Rectal smooth muscle tissue (tissue), 1 donor: ENCODE measurements at regions not wholly inside any gene's neighbourhood (a gene's known extent, or its start where the extent isn't known, plus 50 kb on each side); places are given as distances from the start of the nearest gene placed in this dataset.

Experiments
- H3K27ac ChIP-seq: one replicate; pipeline ENCODE4 v1.7.0; 2013; ENCODE audit warnings: low read depth, low read length, inconsistent platforms
- H3K27me3 ChIP-seq: one replicate; pipeline ENCODE4 v1.7.0; 2013; ENCODE audit warnings: low read length; ENCODE audit not compliant: control insufficient read depth, insufficient read depth
- H3K36me3 ChIP-seq: one replicate; pipeline ENCODE4 v1.7.0; 2013; ENCODE audit warnings: low read length; ENCODE audit not compliant: control insufficient read depth, insufficient read depth
- H3K4me1 ChIP-seq: one replicate; pipeline ENCODE4 v1.7.0; 2013; ENCODE audit warnings: low read length; ENCODE audit not compliant: control insufficient read depth, insufficient read depth
- H3K4me3 ChIP-seq: one replicate; pipeline ENCODE4 v1.7.0; 2013; ENCODE audit warnings: low read length
- H3K9ac ChIP-seq: one replicate; pipeline ENCODE4 v1.7.0; 2013; ENCODE audit warnings: low read length

DNA sequence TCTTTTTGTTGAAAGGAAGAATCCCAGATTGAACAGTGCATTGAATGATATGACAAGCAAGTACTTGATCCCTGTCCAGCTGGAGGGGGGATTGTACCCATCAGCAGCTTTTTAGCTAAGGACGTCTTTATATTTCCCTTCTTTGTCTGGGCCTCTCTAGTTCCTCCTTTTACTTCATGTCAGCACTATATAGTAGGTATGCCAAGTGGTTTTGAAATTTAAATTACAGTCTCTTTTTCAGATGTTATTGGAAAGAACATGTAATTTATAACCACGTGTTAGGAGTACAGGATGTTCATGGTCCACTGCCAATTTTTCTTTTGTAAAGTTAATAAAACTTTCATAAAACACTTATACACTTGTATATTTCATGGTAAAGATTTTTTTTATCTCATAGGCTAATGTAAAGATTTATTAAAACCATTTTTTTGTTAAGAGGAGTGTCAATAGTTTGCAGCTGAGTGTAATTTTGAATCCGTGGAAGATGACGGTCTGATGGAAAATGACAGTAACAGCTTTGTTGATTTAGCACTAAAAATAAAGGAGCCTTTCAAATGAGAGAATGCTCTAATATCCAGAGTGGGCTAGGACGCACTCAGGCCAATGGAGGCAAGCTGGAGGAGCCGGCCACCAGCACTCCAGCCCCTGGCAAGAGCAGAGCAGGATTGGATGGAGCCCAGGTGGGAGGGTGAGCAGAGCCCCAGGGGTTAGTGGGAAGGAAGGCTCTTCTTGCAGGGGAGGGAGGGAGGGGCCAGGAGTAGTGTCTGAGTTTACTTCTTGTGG, 488.3 kb downstream of the INSC start:
- no peak overlapping the region for H3K27ac ChIP-seq
- H3K27me3 ChIP-seq = no peaks in the 10 kb centered on the region
- H3K9ac ChIP-seq = no peak overlapping the region
- no peaks in the 10 kb centered on the region for H3K36me3 ChIP-seq
- H3K4me3 ChIP-seq = no peak overlapping the region
- H3K4me1 ChIP-seq = no peaks in the 10 kb centered on the region

DNA sequence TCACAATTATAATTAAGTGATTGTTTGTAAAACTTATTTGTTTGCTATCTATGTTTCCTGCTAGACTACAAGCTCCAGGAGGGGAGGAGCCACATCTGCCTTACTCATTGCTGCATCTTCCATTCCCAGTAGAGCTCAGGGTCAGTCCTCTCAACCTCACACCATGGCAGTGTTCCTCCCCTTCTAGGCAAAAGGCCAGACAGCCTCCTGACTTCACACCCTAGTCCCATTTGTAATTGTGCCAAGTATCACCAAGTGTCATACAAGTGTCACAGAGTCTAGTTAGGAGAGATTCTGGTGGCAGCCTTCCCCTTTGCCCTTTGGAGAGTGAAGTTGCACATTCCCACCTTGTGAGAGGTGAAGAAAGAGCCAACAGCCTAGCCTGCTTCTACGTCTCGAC, 490.4 kb downstream of the INSC start:
- Histone ChIP-seq H3K4me3 (no peak overlapping the region), H3K27me3 (no peaks in the 10 kb centered on the region), H3K27ac (no peak overlapping the region), H3K9ac (no peak overlapping the region), H3K4me1 (no peaks in the 10 kb centered on the region), H3K36me3 (no peaks in the 10 kb centered on the region)

DNA sequence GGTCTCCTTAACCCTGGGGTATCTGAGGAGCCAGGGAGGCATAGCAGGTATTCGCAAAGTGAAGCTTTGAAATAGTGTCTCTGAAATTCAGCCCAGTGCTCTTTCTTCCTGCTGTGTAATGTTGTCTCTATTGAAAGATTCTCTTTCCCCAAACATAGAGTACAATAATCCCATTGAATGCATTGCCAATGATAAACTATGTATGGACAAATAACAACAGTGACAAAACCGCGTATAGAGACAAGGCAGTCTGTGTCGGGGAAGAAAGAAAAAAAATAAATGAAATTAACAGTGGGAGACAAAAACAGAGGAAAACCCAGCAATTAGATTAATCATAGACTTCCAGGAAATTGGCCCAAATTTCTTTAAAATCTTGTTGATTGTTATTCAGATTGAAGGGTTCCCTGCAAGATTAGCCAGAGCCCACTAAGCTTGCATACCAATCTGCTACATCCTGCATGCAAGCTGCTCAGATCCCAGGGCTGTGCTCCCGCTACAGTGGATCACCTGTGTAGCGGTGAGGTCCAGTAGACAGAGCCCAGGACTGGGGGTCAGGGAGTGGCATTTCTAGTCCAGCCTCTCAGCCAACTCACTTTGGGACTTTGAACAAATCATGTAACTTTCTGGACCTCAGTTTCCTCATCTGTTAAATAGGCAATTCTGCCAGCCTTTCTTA, 492.8 kb downstream of the INSC start:
- Histone ChIP-seq H3K27ac (no peak overlapping the region), H3K27me3 (peaks cover 2% of the 10 kb centered on the region), H3K4me1 (no peaks in the 10 kb centered on the region), H3K9ac (no peak overlapping the region), H3K4me3 (no peak overlapping the region), H3K36me3 (no peaks in the 10 kb centered on the region)

DNA sequence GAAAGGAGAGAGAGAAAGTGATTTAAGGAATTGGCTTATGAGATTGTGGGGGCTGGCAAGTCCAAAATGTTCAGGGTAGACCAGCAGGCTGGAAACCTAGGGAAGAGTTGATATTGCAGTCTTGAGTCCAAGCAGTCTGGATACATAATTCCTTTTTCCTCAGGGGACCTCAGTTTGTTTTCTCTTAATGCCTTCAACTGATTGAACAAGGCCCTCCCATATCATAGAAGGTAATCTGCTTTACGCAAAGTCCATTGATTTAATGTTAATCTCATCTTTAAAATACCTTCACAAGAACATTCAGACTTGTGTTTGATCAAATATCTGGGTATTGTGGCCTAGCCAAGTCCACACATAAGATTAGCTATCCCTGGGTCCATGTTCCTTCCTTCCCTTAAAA, 494.7 kb downstream of the INSC start:
- no peak overlapping the region for H3K9ac ChIP-seq
- no peak overlapping the region for H3K4me3 ChIP-seq
- peaks cover 2% of the 10 kb centered on the region for H3K27me3 ChIP-seq
- no peaks in the 10 kb centered on the region for H3K36me3 ChIP-seq
- H3K27ac ChIP-seq = no peak overlapping the region
- peaks cover 3% of the 10 kb centered on the region for H3K4me1 ChIP-seq

GRCh38 chr11:15610881-15611280, 496.2 kb downstream of the INSC start:
- peaks cover 2% of the 10 kb centered on the region for H3K27me3 ChIP-seq
- H3K27ac ChIP-seq = no peak overlapping the region
- H3K4me1 ChIP-seq = peaks cover 3% of the 10 kb centered on the region
- H3K36me3 ChIP-seq = no peaks in the 10 kb centered on the region
- no peak overlapping the region for H3K9ac ChIP-seq
- no peak overlapping the region for H3K4me3 ChIP-seq

- Histone ChIP-seq H3K27me3 (peaks cover 2% of the 10 kb centered on the region), H3K27ac (no peak overlapping the region)
Measured at GRCh38 chr11:15613251-15613650, 498.5 kb downstream of the INSC start.

DNA sequence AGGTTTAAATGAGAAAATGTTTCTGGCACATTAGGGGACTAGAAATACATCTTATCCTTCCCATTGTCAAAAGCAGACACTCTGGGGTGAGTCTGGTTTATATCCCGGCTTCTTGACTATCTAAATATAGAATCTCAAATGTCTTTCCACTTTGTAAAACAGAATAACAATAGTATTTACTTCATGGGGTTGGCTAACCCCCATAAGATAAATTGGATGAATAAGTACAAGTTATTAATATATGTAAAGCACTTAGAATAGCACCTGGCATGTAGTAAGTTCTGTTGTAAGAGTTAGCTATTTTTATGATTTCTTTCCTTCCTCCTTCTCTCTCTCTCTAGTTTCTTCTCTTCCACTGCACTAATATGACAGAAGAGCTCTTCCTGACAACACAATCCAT, 499.1 kb downstream of the INSC start:
- H3K4me1 ChIP-seq = peaks cover 3% of the 10 kb centered on the region
- H3K36me3 ChIP-seq = no peaks in the 10 kb centered on the region
- no peak overlapping the region for H3K4me3 ChIP-seq
- no peak overlapping the region for H3K27ac ChIP-seq
- peaks cover 2% of the 10 kb centered on the region for H3K27me3 ChIP-seq
- no peak overlapping the region for H3K9ac ChIP-seq

More at GRCh38 chr11:15613251-15613650, 498.5 kb downstream of the INSC start:
- H3K4me1 ChIP-seq = peaks cover 3% of the 10 kb centered on the region
- H3K4me3 ChIP-seq = no peak overlapping the region
- H3K36me3 ChIP-seq = no peaks in the 10 kb centered on the region
- no peak overlapping the region for H3K9ac ChIP-seq

- no peak overlapping the region for H3K9ac ChIP-seq
- peaks cover 3% of the 10 kb centered on the region for H3K4me1 ChIP-seq
- no peak overlapping the region for H3K27ac ChIP-seq
- no peaks in the 10 kb centered on the region for H3K36me3 ChIP-seq
- H3K27me3 ChIP-seq = peaks cover 2% of the 10 kb centered on the region
- H3K4me3 ChIP-seq = no peak overlapping the region
Measured at GRCh38 chr11:15615398-15616096, 500.8 kb downstream of the INSC start.

GRCh38 chr11:15616130-15617105, 501.7 kb downstream of the INSC start:
- Histone ChIP-seq H3K27me3 (peaks cover 2% of the 10 kb centered on the region), H3K4me1 (peaks cover 3% of the 10 kb centered on the region), H3K27ac (no peak overlapping the region)

DNA sequence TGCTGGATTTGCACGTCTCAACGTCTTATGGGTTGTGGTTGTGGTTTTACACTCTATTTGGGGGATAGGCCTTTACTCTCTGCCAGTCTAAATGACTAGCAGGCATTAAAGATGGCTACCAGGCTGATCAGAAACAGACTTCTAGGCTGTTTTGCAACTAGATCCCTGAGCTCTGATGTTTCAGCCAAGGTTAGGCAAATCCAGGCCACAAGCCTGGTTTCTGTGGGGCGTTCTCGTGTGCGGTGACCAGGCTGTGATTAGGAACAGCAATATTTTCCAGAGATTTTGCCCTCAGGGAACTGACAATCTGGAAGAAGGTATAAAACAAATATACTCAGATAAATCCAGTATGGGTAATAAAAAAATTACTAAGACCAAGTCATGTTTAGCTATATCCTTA, 502.4 kb downstream of the INSC start:
- no peaks in the 10 kb centered on the region for H3K36me3 ChIP-seq
- peaks cover 3% of the 10 kb centered on the region for H3K4me1 ChIP-seq
- no peak overlapping the region for H3K9ac ChIP-seq
- no peak overlapping the region for H3K27ac ChIP-seq
- H3K4me3 ChIP-seq = no peak overlapping the region
- H3K27me3 ChIP-seq = no peaks in the 10 kb centered on the region

More at GRCh38 chr11:15616130-15617105, 501.7 kb downstream of the INSC start:
- Histone ChIP-seq H3K4me3 (no peak overlapping the region), H3K36me3 (no peaks in the 10 kb centered on the region), H3K9ac (no peak overlapping the region)

DNA sequence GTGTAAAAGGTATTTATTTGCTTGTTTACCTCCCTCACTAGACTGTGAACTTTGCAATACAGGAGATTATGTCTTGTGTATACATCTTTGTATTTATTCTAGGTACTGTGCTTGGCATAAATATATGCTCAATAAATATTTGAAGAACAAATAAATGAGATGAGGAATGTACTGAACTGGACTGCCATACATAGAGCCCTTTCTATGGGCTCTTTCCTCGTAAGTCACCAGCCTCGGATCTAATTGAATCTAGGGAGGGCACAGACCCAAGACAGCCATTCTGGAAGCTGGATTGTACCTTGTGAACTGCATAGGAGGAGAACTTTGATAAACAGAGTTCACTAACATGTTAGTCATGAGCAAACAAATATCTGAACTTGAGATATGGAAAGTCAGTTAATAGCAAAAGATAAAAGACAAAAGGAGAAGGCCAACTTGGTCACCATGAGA, 503.9 kb downstream of the INSC start:
- no peak overlapping the region for H3K9ac ChIP-seq
- no peak overlapping the region for H3K27ac ChIP-seq
- peaks cover 3% of the 10 kb centered on the region for H3K4me1 ChIP-seq
- H3K4me3 ChIP-seq = no peak overlapping the region
- H3K27me3 ChIP-seq = no peaks in the 10 kb centered on the region
- no peaks in the 10 kb centered on the region for H3K36me3 ChIP-seq
